Epithelial cell of proximal tubule (primary cell): ENCODE measurements at regions not wholly inside any gene's neighbourhood (a gene's known extent, or its start where the extent isn't known, plus 50 kb on each side); places are given as distances from the start of the nearest gene placed in this dataset.
"Not testable (repeated sequence)": the region's sequence is repeated elsewhere in the genome, so short reads cannot be mapped to it uniquely, and the experiment has no call there.

Experiments used
- DNase-seq: peaks from one replicate; pipeline ENCODE4 v3.0.0-alpha.2; 2011; ENCODE audit warnings: low read depth
- H3K4me3 ChIP-seq: 2 replicates; pipeline ENCODE4 v1.5.1; 2011; ENCODE audit warnings: low read depth, mild to moderate bottlenecking, low read length
- TF ChIP-seq, protein P1 (sequence below): conservative IDR thresholded peaks from 2 replicates; pipeline ENCODE4 v1.5.1; 2012; ENCODE audit warnings: low read depth, mild to moderate bottlenecking, low read length

DNA sequence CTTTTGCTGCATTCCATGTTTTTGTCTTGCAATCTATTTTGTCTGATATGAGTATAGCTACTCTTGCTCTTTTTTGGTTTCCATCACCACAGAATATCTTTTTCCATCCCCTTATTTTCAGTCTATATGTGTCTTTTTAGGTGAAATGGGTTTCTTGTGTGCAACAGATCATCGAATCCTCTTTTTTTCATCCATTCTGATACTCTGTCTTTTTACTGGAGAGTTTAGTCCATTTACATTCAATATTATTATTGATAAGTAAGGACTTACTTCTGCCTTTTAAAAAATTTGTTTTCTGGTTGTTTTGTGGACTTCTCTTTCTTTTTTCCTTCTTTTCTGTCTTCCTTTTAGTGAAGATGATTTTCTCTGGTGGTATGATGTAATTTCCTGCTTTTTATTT lies 64.6 kb upstream of the CD55 start:
- TF ChIP-seq, protein P1, sequence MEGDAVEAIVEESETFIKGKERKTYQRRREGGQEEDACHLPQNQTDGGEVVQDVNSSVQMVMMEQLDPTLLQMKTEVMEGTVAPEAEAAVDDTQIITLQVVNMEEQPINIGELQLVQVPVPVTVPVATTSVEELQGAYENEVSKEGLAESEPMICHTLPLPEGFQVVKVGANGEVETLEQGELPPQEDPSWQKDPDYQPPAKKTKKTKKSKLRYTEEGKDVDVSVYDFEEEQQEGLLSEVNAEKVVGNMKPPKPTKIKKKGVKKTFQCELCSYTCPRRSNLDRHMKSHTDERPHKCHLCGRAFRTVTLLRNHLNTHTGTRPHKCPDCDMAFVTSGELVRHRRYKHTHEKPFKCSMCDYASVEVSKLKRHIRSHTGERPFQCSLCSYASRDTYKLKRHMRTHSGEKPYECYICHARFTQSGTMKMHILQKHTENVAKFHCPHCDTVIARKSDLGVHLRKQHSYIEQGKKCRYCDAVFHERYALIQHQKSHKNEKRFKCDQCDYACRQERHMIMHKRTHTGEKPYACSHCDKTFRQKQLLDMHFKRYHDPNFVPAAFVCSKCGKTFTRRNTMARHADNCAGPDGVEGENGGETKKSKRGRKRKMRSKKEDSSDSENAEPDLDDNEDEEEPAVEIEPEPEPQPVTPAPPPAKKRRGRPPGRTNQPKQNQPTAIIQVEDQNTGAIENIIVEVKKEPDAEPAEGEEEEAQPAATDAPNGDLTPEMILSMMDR = no peak
- H3K4me3 ChIP-seq = no peak overlapping the region
- DNase-seq = no peak

DNA sequence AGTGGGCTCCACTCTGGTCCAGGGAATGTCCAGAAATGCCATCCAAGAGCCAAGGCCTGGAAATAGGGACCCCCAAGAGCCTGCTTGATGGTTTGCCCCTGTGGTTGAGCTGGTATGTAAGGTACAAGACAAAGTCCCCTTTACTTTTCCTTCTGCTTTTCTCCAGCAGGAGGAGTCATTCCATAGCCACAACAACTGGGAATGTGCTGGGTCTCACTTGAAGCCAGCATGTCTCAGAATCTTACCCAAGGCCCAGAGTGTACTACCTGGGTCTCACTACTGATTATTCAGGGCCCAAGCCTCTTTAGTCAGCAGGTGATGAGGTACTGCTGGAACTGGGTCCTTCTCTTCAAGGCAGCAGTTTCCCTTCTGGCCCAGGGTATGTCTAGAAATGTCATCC lies 62.1 kb upstream of the CD55 start:
- no peak overlapping the region for H3K4me3 ChIP-seq
- TF ChIP-seq, protein P1 = peak; percentile 76
- no peak for DNase-seq

DNA sequence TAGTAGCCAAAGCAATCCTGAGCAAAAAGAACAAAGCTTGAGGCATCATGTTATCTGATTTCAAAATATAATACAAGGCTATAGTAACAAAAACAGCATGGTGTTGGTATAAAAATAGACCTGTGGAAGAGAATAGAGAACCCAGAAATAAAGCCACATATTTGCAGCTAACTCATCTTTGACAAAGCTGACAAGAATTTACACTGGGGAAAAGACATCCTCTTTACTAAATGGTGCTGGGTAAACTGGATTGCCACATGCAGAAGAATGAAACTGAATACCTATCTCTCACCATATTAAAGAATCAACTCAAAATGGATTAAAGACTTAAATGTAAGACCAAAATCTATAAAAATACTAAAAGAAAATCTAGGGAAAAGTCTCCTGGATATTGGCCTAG lies 59.5 kb upstream of the CD55 start:
- DNase-seq = no peak
- TF ChIP-seq, protein P1 = no peak
- no peak overlapping the region for H3K4me3 ChIP-seq

DNA sequence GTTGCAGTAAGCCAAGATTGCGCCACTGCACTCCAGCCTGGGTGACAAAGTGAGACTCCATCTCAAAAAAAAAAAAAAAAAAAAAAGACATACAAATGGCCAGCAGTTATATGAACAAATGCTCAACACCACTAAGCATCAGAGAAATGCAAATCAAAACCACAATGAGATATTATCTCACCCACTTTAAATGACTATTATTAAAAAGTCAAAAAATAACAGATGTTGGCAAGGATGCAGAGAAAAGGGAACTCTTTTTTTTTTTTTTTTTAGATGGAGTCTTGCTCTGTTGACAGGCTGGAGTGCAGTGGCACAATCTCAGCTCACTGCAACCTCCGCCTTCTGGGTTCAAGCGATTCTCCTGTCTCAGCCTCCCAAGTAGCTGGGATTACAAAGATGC lies 58.6 kb upstream of the CD55 start:
- DNase-seq, H3K4me3 ChIP-seq: not testable (repeated sequence)

DNA sequence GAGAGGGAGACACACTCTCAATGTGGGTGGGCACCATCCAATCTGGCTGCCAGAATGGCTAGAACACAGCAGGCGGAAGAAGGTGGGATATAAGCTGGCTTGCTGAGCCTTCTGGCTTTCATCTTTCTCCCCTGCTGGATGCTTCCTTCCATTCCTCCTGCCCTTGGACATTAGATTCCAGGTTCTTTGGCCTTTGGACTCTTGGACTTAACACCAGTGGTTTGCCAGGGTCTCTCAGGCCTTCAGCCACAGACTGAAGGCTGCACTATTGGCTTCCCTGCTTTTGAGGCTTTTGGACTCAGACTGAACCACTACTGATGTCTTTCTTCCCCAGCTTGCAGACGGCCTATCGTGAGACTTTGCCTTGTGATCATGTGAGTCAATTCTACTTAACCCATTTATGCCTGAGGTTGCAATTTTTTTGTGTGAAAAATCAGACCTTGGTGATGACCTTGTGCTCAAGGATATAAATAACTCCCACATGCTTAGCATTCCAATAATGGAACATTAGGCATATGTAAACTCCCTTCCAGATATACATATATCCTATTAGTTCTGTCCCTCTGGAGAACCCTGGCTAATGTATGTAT lies 56.7 kb upstream of the CD55 start:
- no peak for DNase-seq
- TF ChIP-seq, protein P1 = no peak
- H3K4me3 ChIP-seq = no peak overlapping the region

DNA sequence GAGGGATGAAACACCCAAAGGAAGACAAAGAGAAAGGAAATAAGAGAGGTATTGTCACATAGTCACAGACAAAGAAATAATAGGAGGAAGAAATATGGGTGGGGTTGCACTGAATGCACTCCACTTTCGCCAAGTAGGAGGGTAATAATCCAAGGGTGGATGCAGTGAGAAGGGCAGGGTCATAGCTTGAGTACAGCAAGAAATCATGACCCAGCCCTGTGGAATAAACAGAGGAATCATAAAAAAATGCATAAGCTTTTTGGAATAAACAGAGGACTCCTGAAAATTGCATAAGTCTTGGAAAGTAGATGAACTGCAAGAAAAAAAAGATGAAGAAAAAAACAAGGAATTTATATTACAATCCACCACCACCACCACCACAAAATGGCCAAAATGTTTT lies 53.1 kb upstream of the CD55 start:
- H3K4me3 ChIP-seq = no peak overlapping the region
- TF ChIP-seq, protein P1 = no peak
- no peak for DNase-seq

DNA sequence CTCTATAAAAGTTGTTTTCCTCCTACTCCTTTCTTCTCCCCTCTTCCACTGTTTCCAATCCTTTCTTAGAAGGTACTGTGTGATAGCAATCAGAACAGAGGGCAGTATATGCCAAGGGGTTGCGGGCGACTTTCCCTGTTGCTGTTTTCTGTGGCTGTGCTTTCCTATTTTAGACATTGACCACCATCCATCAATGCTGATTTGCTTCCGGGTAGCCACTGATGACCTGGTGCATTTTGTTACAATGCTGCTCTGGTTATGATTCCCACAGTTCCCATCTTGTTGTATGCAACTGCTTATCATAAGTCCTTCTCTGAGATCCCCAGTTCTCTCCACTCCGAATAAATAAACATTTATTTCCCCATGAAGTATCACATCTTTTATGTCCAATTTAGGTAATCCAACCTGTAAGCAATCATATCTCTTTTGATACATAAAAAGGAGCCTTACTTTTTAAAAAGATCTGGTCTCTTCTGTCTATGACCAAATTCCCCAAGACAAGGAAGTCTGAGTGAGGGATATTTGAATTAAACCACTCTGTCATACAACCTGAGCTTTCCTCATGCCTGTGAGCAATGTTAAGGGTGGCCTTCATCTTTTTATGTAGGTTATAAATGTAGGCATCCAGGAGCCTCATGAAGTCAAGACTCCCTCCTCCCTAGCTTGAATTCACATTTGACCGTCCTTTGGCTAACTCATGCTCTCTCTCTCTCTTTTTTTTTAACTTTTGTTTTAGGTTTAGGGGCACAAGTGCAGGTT lies 52.5 kb upstream of the CD55 start:
- DNase-seq = no peak
- TF ChIP-seq, protein P1 = no peak
- H3K4me3 ChIP-seq = no peak overlapping the region
